H9 (cell line): ENCODE measurements at regions not wholly inside any gene's neighbourhood (a gene's known extent, or its start where the extent isn't known, plus 50 kb on each side); places are given as distances from the start of the nearest gene placed in this dataset.

Experiments
- DNase-seq: peaks from one replicate; pipeline ENCODE4 v3.0.0-alpha.2; 2017
- H2AFZ ChIP-seq: one replicate; pipeline ENCODE4 v1.6.1; 2013; ENCODE audit warnings: mild to moderate bottlenecking, low read length, control low read depth, moderate library complexity
- H2AK5ac ChIP-seq: 2 replicates; pipeline ENCODE4 v1.6.1; 2013; ENCODE audit warnings: low read length, control low read depth, mixed read lengths; ENCODE audit not compliant: insufficient read length
- H2BK120ac ChIP-seq: one replicate; pipeline ENCODE4 v1.6.1; 2013; ENCODE audit warnings: low read depth, mild to moderate bottlenecking, low read length, control low read depth, inconsistent platforms; ENCODE audit not compliant: poor library complexity, severe bottlenecking
- H2BK12ac ChIP-seq: 2 replicates; pipeline ENCODE4 v1.6.1; 2013; ENCODE audit warnings: low read length, control low read depth, mixed read lengths, low read depth; ENCODE audit not compliant: insufficient read length
- H2BK15ac ChIP-seq: 2 replicates; pipeline ENCODE4 v1.6.1; 2013; ENCODE audit warnings: low read depth, low read length, control low read depth
- H2BK20ac ChIP-seq: one replicate; pipeline ENCODE4 v1.6.1; 2013; ENCODE audit warnings: low read depth, mild to moderate bottlenecking, low read length, control low read depth, inconsistent platforms; ENCODE audit not compliant: poor library complexity, severe bottlenecking
- H2BK5ac ChIP-seq: 2 replicates; pipeline ENCODE4 v1.6.1; 2013; ENCODE audit warnings: low read length, control low read depth, mixed read lengths; ENCODE audit not compliant: insufficient read length
- H3K14ac ChIP-seq: 2 replicates; pipeline ENCODE4 v1.6.1; 2013; ENCODE audit warnings: low read length, control low read depth; ENCODE audit not compliant: insufficient read depth
- H3K18ac ChIP-seq: 2 replicates; pipeline ENCODE4 v1.6.1; 2013; ENCODE audit warnings: low read depth, mild to moderate bottlenecking, mixed read lengths, low read length, control low read depth; ENCODE audit not compliant: insufficient read length
- H3K23ac ChIP-seq: 2 replicates; pipeline ENCODE4 v1.6.1; 2013; ENCODE audit warnings: low read length, control low read depth, mixed read lengths, low read depth; ENCODE audit not compliant: insufficient read length
- H3K23me2 ChIP-seq: 2 replicates; pipeline ENCODE4 v1.6.1; 2013; ENCODE audit warnings: low read depth, mild to moderate bottlenecking, mixed read lengths, low read length, control low read depth; ENCODE audit not compliant: insufficient read length, poor library complexity, severe bottlenecking
- H3K27ac ChIP-seq: 2 replicates; pipeline ENCODE4 v1.5.1; 2013; ENCODE audit warnings: low read length, control low read depth, mixed read lengths, low read depth; ENCODE audit not compliant: insufficient read length
- H3K27me3 ChIP-seq: 2 replicates; pipeline ENCODE4 v1.6.1; 2013; ENCODE audit warnings: low read length, control low read depth, inconsistent platforms; ENCODE audit not compliant: insufficient read depth
- H3K4ac ChIP-seq: 2 replicates; pipeline ENCODE4 v1.6.1; 2013; ENCODE audit warnings: low read depth, mild to moderate bottlenecking, control low read depth, inconsistent platforms, low read length, moderate library complexity
- H3K4me1 ChIP-seq: 2 replicates; pipeline ENCODE4 v1.6.1; 2013; ENCODE audit warnings: low read length, control low read depth, inconsistent platforms; ENCODE audit not compliant: insufficient read depth
- H3K4me2 ChIP-seq: 2 replicates; pipeline ENCODE4 v1.6.1; 2013; ENCODE audit warnings: low read length, control low read depth, mixed read lengths; ENCODE audit not compliant: insufficient read length, insufficient read depth
- H3K56ac ChIP-seq: 2 replicates; pipeline ENCODE4 v1.6.1; 2013; ENCODE audit warnings: low read depth, mild to moderate bottlenecking, mixed read lengths, low read length, control low read depth; ENCODE audit not compliant: insufficient read length
- H3K79me1 ChIP-seq: 2 replicates; pipeline ENCODE4 v1.6.1; 2013; ENCODE audit warnings: low read depth, mild to moderate bottlenecking, moderate library complexity, low read length, control low read depth, inconsistent platforms; ENCODE audit not compliant: insufficient read depth, poor library complexity, severe bottlenecking
- H3K79me2 ChIP-seq: 2 replicates; pipeline ENCODE4 v1.6.1; 2013; ENCODE audit warnings: low read length, control low read depth, inconsistent platforms; ENCODE audit not compliant: insufficient read depth
- H3K9ac ChIP-seq: 2 replicates; pipeline ENCODE4 v1.6.1; 2013; ENCODE audit warnings: low read length, control low read depth, mixed read lengths; ENCODE audit not compliant: insufficient read length; ENCODE audit errors: extremely low read depth
- H3K9me3 ChIP-seq: one replicate; pipeline ENCODE4 v1.6.1; 2013; ENCODE audit warnings: low read depth, low read length, inconsistent platforms; ENCODE audit not compliant: control insufficient read depth
- H3T11ph ChIP-seq: one replicate; pipeline ENCODE4 v1.6.1; 2013; ENCODE audit warnings: mild to moderate bottlenecking, low read length, control low read depth, inconsistent platforms
- H4K20me1 ChIP-seq: one replicate; pipeline ENCODE4 v1.6.1; 2013; ENCODE audit not compliant: control insufficient read depth, insufficient read length, insufficient read depth
- H4K5ac ChIP-seq: 2 replicates; pipeline ENCODE4 v1.6.1; 2013; ENCODE audit warnings: low read depth, mild to moderate bottlenecking, mixed read lengths, low read length, control low read depth; ENCODE audit not compliant: insufficient read length
- H4K8ac ChIP-seq: replicated peaks from 2 replicates; pipeline ENCODE4 v1.6.1; 2013; ENCODE audit warnings: low read length, control low read depth, mixed read lengths, low read depth; ENCODE audit not compliant: insufficient read length
- H4K91ac ChIP-seq: 2 replicates; pipeline ENCODE4 v1.6.1; 2013; ENCODE audit warnings: low read depth, mild to moderate bottlenecking, moderate library complexity, mixed read lengths, low read length, control low read depth; ENCODE audit not compliant: insufficient read length
- H3K27ac Mint-ChIP-seq, 3 experiments: 2 replicates in 2 of 3; 3 replicates in 1 of 3; pipeline ENCODE4 v1.8.0; 2020 to 2021; ENCODE audit warnings: mixed read lengths in 3 of 3, mild to moderate bottlenecking in 1 of 3, moderate library complexity in 1 of 3
- H3K27me3 Mint-ChIP-seq: 2 replicates; pipeline ENCODE4 v1.8.0; 2021; ENCODE audit warnings: low read depth, mild to moderate bottlenecking, moderate library complexity, mixed read lengths
- H3K36me3 Mint-ChIP-seq, 3 experiments: 2 replicates in 2 of 3; 3 replicates in 1 of 3; pipeline ENCODE4 v1.8.0; 2020 to 2021; ENCODE audit warnings: low read depth in 3 of 3, mixed read lengths in 3 of 3; ENCODE audit not compliant: insufficient read depth in 1 of 3
- H3K4me1 Mint-ChIP-seq, 2 experiments: 2 replicates each; pipeline ENCODE4 v1.8.0; 2020; ENCODE audit warnings: mixed read lengths in 2 of 2
- H3K4me3 Mint-ChIP-seq, 2 experiments: 2 replicates in 1 of 2; 3 replicates in 1 of 2; pipeline ENCODE4 v1.8.0; 2020 to 2021; ENCODE audit warnings: mild to moderate bottlenecking in 2 of 2, mixed read lengths in 2 of 2, moderate library complexity in 1 of 2
- H3K9me3 Mint-ChIP-seq, 2 experiments: 2 replicates in 1 of 2; 3 replicates in 1 of 2; pipeline ENCODE4 v1.8.0; 2020; ENCODE audit warnings: mild to moderate bottlenecking in 2 of 2, mixed read lengths in 2 of 2, moderate library complexity in 1 of 2
- CTCF ChIP-seq: fragments of 200-600 bp; sonication (generic); conservative IDR thresholded peaks from 3 replicates; pipeline ENCODE4 v1.8.0; 2021; ENCODE audit warnings: antibody characterized with exemption, mild to moderate bottlenecking
- WGBS: extraction: QIAGEN DNeasy Blood & Tissue Kit; methylation state at CpG from one replicate; pipeline ENCODE4 v1.1.7; 2013; ENCODE audit warnings: missing lambda C conversion rate, low lambda C conversion rate, mixed read lengths; ENCODE audit not compliant: insufficient read length; ENCODE audit errors: extremely low coverage; 5-methylcytosine and 5-hydroxymethylcytosine counted together

DNA sequence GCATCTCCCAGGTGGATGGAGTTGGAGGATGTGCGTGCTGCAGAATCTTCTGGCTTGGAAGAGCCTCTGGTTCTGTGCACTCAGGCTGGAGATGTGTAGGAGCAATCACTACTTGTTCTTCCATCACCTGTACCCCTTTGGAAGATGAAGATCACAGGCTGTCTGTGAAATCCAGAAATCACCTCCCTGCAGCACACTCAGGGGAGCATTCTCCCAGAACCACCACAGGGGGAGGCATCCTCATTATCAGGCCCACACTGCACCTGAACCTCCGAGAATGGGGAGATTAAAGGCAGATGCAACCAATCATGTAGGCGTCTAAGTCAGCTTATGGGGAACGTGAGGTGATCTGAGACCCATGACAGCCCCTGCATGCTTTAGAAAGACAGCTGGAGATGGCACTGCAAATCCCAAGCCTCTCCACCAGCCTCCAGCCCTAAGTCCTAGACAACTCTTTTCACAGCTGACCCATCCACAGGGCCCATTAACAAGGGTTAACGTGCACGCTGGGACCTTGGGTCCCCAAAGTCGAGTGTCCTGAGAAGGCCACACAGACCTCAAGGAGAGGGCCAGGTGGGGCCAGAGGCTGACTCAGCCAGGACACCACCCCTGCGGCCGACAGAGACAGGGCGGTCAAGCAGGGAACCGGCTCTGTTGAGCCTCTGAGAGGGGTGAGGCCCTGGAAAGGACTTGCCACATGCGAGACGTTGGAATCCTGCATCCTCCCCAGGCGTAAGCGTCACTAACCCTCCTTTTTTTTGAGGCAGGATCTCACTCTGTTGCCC lies 314.9 kb downstream of the EIPR1 start:
- H3K36me3 Mint-ChIP-seq, result no peaks in the 10 kb centered on the region; a peak in 1 of 7 replicates
- H2BK15ac ChIP-seq, result no peak overlapping the region

More for the DNA sequence above, 314.9 kb downstream of the EIPR1 start:
- no CpG with 5 or more reads among the region's 15 CpGs for WGBS
- H4K8ac ChIP-seq, result no peak overlapping the region
- H3K4ac ChIP-seq, result no peak overlapping the region
- H3K4me1 ChIP-seq, result no peaks in the 10 kb centered on the region
- no peak overlapping the region; the same call in 1 of the 2 replicates for H3K14ac ChIP-seq
- no peak overlapping the region for H4K91ac ChIP-seq
- no peak overlapping the region for H4K5ac ChIP-seq
- H3K79me1 ChIP-seq, result no peaks in the 10 kb centered on the region
- no peak overlapping the region for H3K27ac ChIP-seq
- H3K4me1 Mint-ChIP-seq, result peaks cover 9 to 10% of the 10 kb centered on the region in 2 experiments
- H2BK5ac ChIP-seq, result no peak overlapping the region
- no peak overlapping the region for H2AFZ ChIP-seq
- H2BK20ac ChIP-seq, result no peak overlapping the region
- TF ChIP-seq CTCF, result no peak; the same call in 2 of the 3 replicates
- H2BK120ac ChIP-seq, result no peak overlapping the region
- no peaks in the 10 kb centered on the region for H4K20me1 ChIP-seq
- DNase-seq, result no peak
- H3K27me3 ChIP-seq, result no peaks in the 10 kb centered on the region
- H2AK5ac ChIP-seq, result no peak overlapping the region
- H3K23ac ChIP-seq, result no peak overlapping the region
- H3K27ac Mint-ChIP-seq, result no peak overlapping the region
- no peak overlapping the region for H3K4me3 Mint-ChIP-seq
- no peak overlapping the region for H3K9ac ChIP-seq
- no peak overlapping the region for H3K18ac ChIP-seq
- H3K9me3 ChIP-seq, result no peaks in the 10 kb centered on the region
- H3K27me3 Mint-ChIP-seq, result no peaks in the 10 kb centered on the region; the same call in 1 of the 2 replicates
- peaks cover 0 to 2% of the 10 kb centered on the region in 2 experiments; a peak in 3 of 5 replicates for H3K9me3 Mint-ChIP-seq
- no peak overlapping the region for H3K4me2 ChIP-seq
- H3K79me2 ChIP-seq, result no peaks in the 10 kb centered on the region
- H3K56ac ChIP-seq, result no peak overlapping the region
- H3T11ph ChIP-seq, result no peak overlapping the region
- no peak overlapping the region for H2BK12ac ChIP-seq
- H3K23me2 ChIP-seq, result no peaks in the 10 kb centered on the region
